ENCODE measurements at regions not wholly inside any gene's neighbourhood (a gene's known extent, or its start where the extent isn't known, plus 50 kb on each side); places are given as distances from the start of the nearest gene placed in this dataset.

DNA sequence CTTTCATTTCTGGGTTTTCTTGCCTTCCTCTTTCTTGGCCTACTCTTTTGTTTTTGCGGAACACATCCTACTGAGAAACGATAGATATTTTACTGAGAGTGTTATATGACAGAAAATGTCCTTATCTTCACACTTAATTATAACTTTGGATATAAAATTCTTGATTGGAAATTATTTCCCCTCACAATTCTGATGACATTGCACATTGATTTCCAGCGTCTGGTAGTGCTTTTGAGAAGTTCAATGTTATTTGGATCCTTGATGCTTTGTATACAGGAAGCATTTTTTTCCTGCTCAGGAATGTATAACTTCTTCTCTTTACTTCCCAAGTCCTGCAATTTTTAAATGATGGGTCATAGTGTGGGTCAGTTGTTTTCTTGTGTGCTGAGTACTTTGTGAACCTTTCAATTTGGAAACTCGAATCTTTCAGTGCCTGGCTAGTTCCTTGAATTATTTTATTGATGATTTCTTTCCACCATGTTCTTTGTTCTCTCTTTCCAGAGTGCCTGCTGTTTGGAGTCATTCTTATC, 183.9 kb downstream of the PDCD6IP start:
- TF ChIP-seq CTCF (conservative IDR thresholded peaks at IDR 0.05) (no peak), ZFX (IDR thresholded peaks at IDR 0.05) (no peak)
